CD14-positive monocyte (primary cell): ENCODE measurements at regions not wholly inside any gene's neighbourhood (a gene's known extent, or its start where the extent isn't known, plus 50 kb on each side); places are given as distances from the start of the nearest gene placed in this dataset.

Source experiments
- DNase-seq, 3 donors: peaks; one replicate each; pipeline ENCODE4 v3.0.0-alpha.2; 2011 to 2022
- H2AFZ ChIP-seq: 2 replicates; pipeline ENCODE4 v1.6.0; 2012; ENCODE audit warnings: mild to moderate bottlenecking, low read depth, low read length, inconsistent platforms; ENCODE audit not compliant: insufficient read depth, poor library complexity, severe bottlenecking
- H3K27ac ChIP-seq, 2 donors: 1 replicate in 1 of 2; 2 replicates in 1 of 2; pipeline ENCODE4 v1.5.1; 2012 to 2013; ENCODE audit warnings: low read length in 2 of 2, control low read depth in 1 of 2, inconsistent platforms in 1 of 2, low read depth in 1 of 2, mild to moderate bottlenecking in 1 of 2
- H3K27me3 ChIP-seq, 2 donors: one replicate each; pipeline versions ENCODE4 v1.6.0 to v1.6.1; 2011 to 2013; ENCODE audit warnings: low read length in 2 of 2; ENCODE audit not compliant: control insufficient read depth in 2 of 2, insufficient read depth in 2 of 2
- H3K36me3 ChIP-seq, 2 donors: replicated peaks in 1 of 2; 1 replicate in 1 of 2; 2 replicates in 1 of 2; pipeline versions ENCODE4 v1.5.1 to v1.6.1; 2012 to 2013; ENCODE audit warnings: low read length in 2 of 2, control low read depth in 1 of 2, inconsistent platforms in 1 of 2, mild to moderate bottlenecking in 1 of 2; ENCODE audit not compliant: insufficient read depth in 2 of 2, control insufficient read depth in 1 of 2
- H3K4me1 ChIP-seq, 2 donors: 1 replicate in 1 of 2; 2 replicates in 1 of 2; pipeline versions ENCODE4 v1.5.1 to v1.6.1; 2012 to 2013; ENCODE audit warnings: low read length in 2 of 2, control low read depth in 1 of 2, inconsistent platforms in 1 of 2, mild to moderate bottlenecking in 1 of 2, moderate library complexity in 1 of 2; ENCODE audit not compliant: insufficient read depth in 2 of 2, control insufficient read depth in 1 of 2
- H3K4me2 ChIP-seq: replicated peaks from 2 replicates; pipeline ENCODE3; 2012; ENCODE audit warnings: low read length, moderate library complexity, mild to moderate bottlenecking; ENCODE audit not compliant: poor library complexity, severe bottlenecking; ENCODE audit errors: extremely low read depth
- H3K4me3 ChIP-seq, 3 experiments: fragments of 200-600 bp in 1 of 3; sonication (generic) in 1 of 3; replicated peaks in 1 of 3; 1 replicate in 2 of 3; 2 replicates in 1 of 3; pipeline ENCODE4 v1.5.1; 2011 to 2013; ENCODE audit warnings: low read length in 3 of 3, mild to moderate bottlenecking in 3 of 3, control low read depth in 2 of 3, low read depth in 2 of 3, inconsistent platforms in 1 of 3, moderate library complexity in 1 of 3
- H3K79me2 ChIP-seq: 2 replicates; pipeline ENCODE4 v1.6.0; 2012; ENCODE audit warnings: mild to moderate bottlenecking, control low read depth, inconsistent platforms, low read length, moderate library complexity; ENCODE audit not compliant: insufficient read depth
- H3K9ac ChIP-seq: 2 replicates; pipeline ENCODE4 v1.6.0; 2017; ENCODE audit warnings: low read length, mild to moderate bottlenecking; ENCODE audit not compliant: insufficient read depth, poor library complexity, severe bottlenecking
- H3K9me3 ChIP-seq, 2 donors: replicated peaks in 1 of 2; 1 replicate in 1 of 2; 2 replicates in 1 of 2; pipeline versions ENCODE4 v1.5.1 to v1.6.1; 2012 to 2013; ENCODE audit warnings: low read length in 2 of 2, control low read depth in 1 of 2; ENCODE audit not compliant: control insufficient read depth in 1 of 2, insufficient read depth in 1 of 2
- H4K20me1 ChIP-seq: 2 replicates; pipeline ENCODE4 v1.6.0; 2012; ENCODE audit warnings: mild to moderate bottlenecking, low read length, control low read depth, moderate library complexity; ENCODE audit not compliant: insufficient read depth
- H3K27ac Mint-ChIP-seq, 7 donors: one replicate each; pipeline ENCODE4 v1.8.0; 2020; ENCODE audit warnings: mild to moderate bottlenecking in 7 of 7, mixed read lengths in 7 of 7, moderate library complexity in 6 of 7, inconsistent platforms in 2 of 7
- H3K27me3 Mint-ChIP-seq, 3 donors: one replicate each; pipeline ENCODE4 v1.8.0; 2021 to 2022; ENCODE audit warnings: low read depth in 3 of 3, mild to moderate bottlenecking in 3 of 3, mixed read lengths in 3 of 3, moderate library complexity in 3 of 3, inconsistent platforms in 1 of 3
- H3K36me3 Mint-ChIP-seq, 2 donors: one replicate each; pipeline ENCODE4 v1.8.0; 2020; ENCODE audit warnings: mixed read lengths in 2 of 2, inconsistent platforms in 1 of 2, mild to moderate bottlenecking in 1 of 2
- H3K4me1 Mint-ChIP-seq: one replicate; pipeline ENCODE4 v1.8.0; 2020; ENCODE audit warnings: mild to moderate bottlenecking, mixed read lengths
- H3K4me3 Mint-ChIP-seq, 2 donors: one replicate each; pipeline ENCODE4 v1.8.0; 2020; ENCODE audit warnings: mild to moderate bottlenecking in 2 of 2, mixed read lengths in 2 of 2, moderate library complexity in 1 of 2
- H3K9me3 Mint-ChIP-seq, 7 donors: one replicate each; pipeline ENCODE4 v1.8.0; 2020 to 2022; ENCODE audit warnings: mixed read lengths in 7 of 7, mild to moderate bottlenecking in 6 of 7, moderate library complexity in 6 of 7, inconsistent platforms in 2 of 7
- CTCF ChIP-seq: fragments of 200-600 bp; IDR thresholded peaks from one replicate; pipeline ENCODE4 v1.8.0; 2022; ENCODE audit warnings: antibody characterized with exemption, mild to moderate bottlenecking
- WGBS: methylation state at CpG from one replicate; pipeline ENCODE4 v1.1.5; 2013; ENCODE audit warnings: missing lambda C conversion rate; ENCODE audit not compliant: insufficient coverage; 5-methylcytosine and 5-hydroxymethylcytosine counted together
- intact Hi-C, 2 donors: fragments of 100-400 bp; cut with micrococcal nuclease; formaldehyde crosslinking; loops; one replicate each; pipeline versions ENCODE4 v1.15.0 to v1.15.1; 2023

GRCh38 chr13:19058566-19058965 lies 123.1 kb downstream of the TUBA3C start:
- H3K27ac ChIP-seq = no peak overlapping the region
- no peaks in the 10 kb centered on the region for H3K79me2 ChIP-seq
- H2AFZ ChIP-seq = no peak overlapping the region
- no peaks in the 10 kb centered on the region for H3K36me3 ChIP-seq
- no peak for DNase-seq
- H3K4me2 ChIP-seq = no peak overlapping the region
- no peaks in the 10 kb centered on the region for H3K4me1 ChIP-seq
- H3K27ac Mint-ChIP-seq = no peak overlapping the region
- 85% methylated on average over 8 of the region's 14 CpGs for WGBS
- peaks cover 23 to 77% (median 56%) of the 10 kb centered on the region in 7 donors for H3K9me3 Mint-ChIP-seq
- peaks cover 0 to 3% (median under 1%) of the 10 kb centered on the region in 3 donors for H3K27me3 Mint-ChIP-seq
- no peaks in the 10 kb centered on the region for H3K4me1 Mint-ChIP-seq
- no peaks in the 10 kb centered on the region for H4K20me1 ChIP-seq
- peaks cover 78 to 97% of the 10 kb centered on the region in 2 donors for H3K9me3 ChIP-seq
- no peaks in the 10 kb centered on the region for H3K27me3 ChIP-seq
- TF ChIP-seq CTCF = no peak
- H3K4me3 ChIP-seq = no peak overlapping the region
- no peak overlapping the region for H3K4me3 Mint-ChIP-seq
- intact Hi-C loops = no loop called here
- H3K9ac ChIP-seq = no peak overlapping the region
- H3K36me3 Mint-ChIP-seq = no peaks in the 10 kb centered on the region

GRCh38 chr13:19057588-19058340 lies 123.9 kb downstream of the TUBA3C start:
- Histone ChIP-seq H3K27ac (no peak overlapping the region), H3K4me1 (no peaks in the 10 kb centered on the region), H3K36me3 (no peaks in the 10 kb centered on the region), H3K79me2 (no peaks in the 10 kb centered on the region), H3K4me3 (no peak overlapping the region), H3K9ac (no peak overlapping the region), H4K20me1 (no peaks in the 10 kb centered on the region), H3K27me3 (no peaks in the 10 kb centered on the region), H3K9me3 (peaks cover 78 to 97% of the 10 kb centered on the region in 2 donors), H3K4me2 (no peak overlapping the region), H2AFZ (no peak overlapping the region)
- Mint-ChIP-seq H3K9me3 (peaks cover 19 to 76% (median 52%) of the 10 kb centered on the region in 7 donors), H3K27ac (no peak overlapping the region), H3K4me1 (no peaks in the 10 kb centered on the region), H3K27me3 (peaks cover 0 to 3% (median 0%) of the 10 kb centered on the region in 3 donors), H3K36me3 (no peaks in the 10 kb centered on the region), H3K4me3 (no peak overlapping the region)
- intact Hi-C loops = no loop called here
- DNase-seq = no peak
- no peak for TF ChIP-seq CTCF
- 90% methylated on average over 9 of the region's 10 CpGs for WGBS
